Gastroesophageal sphincter (tissue), 4 donors: ENCODE measurements at regions not wholly inside any gene's neighbourhood (a gene's known extent, or its start where the extent isn't known, plus 50 kb on each side); places are given as distances from the start of the nearest gene placed in this dataset.

Experiments
- ATAC-seq: fragments of 150-250 bp; one replicate; pipeline ENCODE4 v1.9.1; 2016; ENCODE audit warnings: mild to moderate bottlenecking, moderate library complexity
- H3K27ac ChIP-seq, 4 donors: fragments of 200-600 bp; sonication (generic) in 3 of 4; 1 replicate in 3 of 4; 2 replicates in 1 of 4; pipeline ENCODE4 v1.5.1; 2016 to 2019
- H3K27me3 ChIP-seq: fragments of 200-600 bp; sonication (generic); one replicate; pipeline ENCODE4 v1.5.1; 2019
- H3K36me3 ChIP-seq, 2 donors: fragments of 200-600 bp; sonication (generic); one replicate each; pipeline ENCODE4 v1.5.1; 2019; ENCODE audit warnings: control low read depth in 1 of 2
- H3K4me1 ChIP-seq, 3 donors: fragments of 200-600 bp; sonication (generic); 1 replicate in 2 of 3; 2 replicates in 1 of 3; pipeline ENCODE4 v1.5.1; 2016 to 2019; ENCODE audit warnings: control low read depth in 2 of 3
- H3K4me3 ChIP-seq, 2 donors: fragments of 200-600 bp; sonication (generic); one replicate each; pipeline ENCODE4 v1.5.1; 2019; ENCODE audit warnings: mild to moderate bottlenecking in 1 of 2, moderate library complexity in 1 of 2
- H3K9me3 ChIP-seq, 3 donors: fragments of 200-600 bp; sonication (generic); one replicate each; pipeline ENCODE4 v1.5.1; 2017 to 2019; ENCODE audit warnings: control low read depth in 2 of 3
- EP300 ChIP-seq: sonication (generic); formaldehyde crosslinking; IDR thresholded peaks from one replicate; pipeline ENCODE4 v1.6.1; 2017; ENCODE audit warnings: antibody characterized with exemption, mild to moderate bottlenecking
- POLR2A ChIP-seq, 2 donors: fragments of 450-650 bp; IDR thresholded peaks; one replicate each; pipeline ENCODE4 v1.6.1; 2017; ENCODE audit warnings: antibody characterized with exemption in 2 of 2, mild to moderate bottlenecking in 2 of 2, moderate library complexity in 1 of 2
- POLR2AphosphoS5 ChIP-seq: sonication (generic); formaldehyde crosslinking; IDR thresholded peaks from one replicate; pipeline ENCODE4 v1.6.1; 2017; ENCODE audit warnings: antibody characterized with exemption
- WGBS, 2 donors: methylation state at CpG; one replicate each; pipeline ENCODE4 v1.1.5; 2018; ENCODE audit warnings: low coverage in 1 of 2; 5-methylcytosine and 5-hydroxymethylcytosine counted together
- TF ChIP-seq, protein P1 (sequence below), 4 experiments: fragments of 200-600 bp in 2 of 4; fragments of 450-650 bp in 2 of 4; sonication (generic) in 1 of 4; IDR thresholded peaks; one replicate each; pipeline ENCODE4 v1.5.1; 2017 to 2019; ENCODE audit warnings: antibody characterized with exemption in 4 of 4, mild to moderate bottlenecking in 2 of 4, moderate library complexity in 2 of 4

- TF ChIP-seq POLR2AphosphoS5 (no peak), EP300 (no peak), POLR2A (IDR thresholded peaks at IDR 0.05) (no peak)
- TF ChIP-seq, protein P1, sequence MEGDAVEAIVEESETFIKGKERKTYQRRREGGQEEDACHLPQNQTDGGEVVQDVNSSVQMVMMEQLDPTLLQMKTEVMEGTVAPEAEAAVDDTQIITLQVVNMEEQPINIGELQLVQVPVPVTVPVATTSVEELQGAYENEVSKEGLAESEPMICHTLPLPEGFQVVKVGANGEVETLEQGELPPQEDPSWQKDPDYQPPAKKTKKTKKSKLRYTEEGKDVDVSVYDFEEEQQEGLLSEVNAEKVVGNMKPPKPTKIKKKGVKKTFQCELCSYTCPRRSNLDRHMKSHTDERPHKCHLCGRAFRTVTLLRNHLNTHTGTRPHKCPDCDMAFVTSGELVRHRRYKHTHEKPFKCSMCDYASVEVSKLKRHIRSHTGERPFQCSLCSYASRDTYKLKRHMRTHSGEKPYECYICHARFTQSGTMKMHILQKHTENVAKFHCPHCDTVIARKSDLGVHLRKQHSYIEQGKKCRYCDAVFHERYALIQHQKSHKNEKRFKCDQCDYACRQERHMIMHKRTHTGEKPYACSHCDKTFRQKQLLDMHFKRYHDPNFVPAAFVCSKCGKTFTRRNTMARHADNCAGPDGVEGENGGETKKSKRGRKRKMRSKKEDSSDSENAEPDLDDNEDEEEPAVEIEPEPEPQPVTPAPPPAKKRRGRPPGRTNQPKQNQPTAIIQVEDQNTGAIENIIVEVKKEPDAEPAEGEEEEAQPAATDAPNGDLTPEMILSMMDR (IDR thresholded peaks at IDR 0.05) = no peak
- Histone ChIP-seq H3K4me3 (no peak overlapping the region), H3K27ac (no peak overlapping the region), H3K4me1 (peaks cover 0 to 69% (median 2%) of the 10 kb centered on the region in 3 donors), H3K27me3 (no peaks in the 10 kb centered on the region), H3K9me3 (no peaks in the 10 kb centered on the region), H3K36me3 (no peaks in the 10 kb centered on the region)
- ATAC-seq = no peak
Observed at GRCh38 chr18:34600158-34600557, 109.9 kb upstream of the DTNA start.

DNA sequence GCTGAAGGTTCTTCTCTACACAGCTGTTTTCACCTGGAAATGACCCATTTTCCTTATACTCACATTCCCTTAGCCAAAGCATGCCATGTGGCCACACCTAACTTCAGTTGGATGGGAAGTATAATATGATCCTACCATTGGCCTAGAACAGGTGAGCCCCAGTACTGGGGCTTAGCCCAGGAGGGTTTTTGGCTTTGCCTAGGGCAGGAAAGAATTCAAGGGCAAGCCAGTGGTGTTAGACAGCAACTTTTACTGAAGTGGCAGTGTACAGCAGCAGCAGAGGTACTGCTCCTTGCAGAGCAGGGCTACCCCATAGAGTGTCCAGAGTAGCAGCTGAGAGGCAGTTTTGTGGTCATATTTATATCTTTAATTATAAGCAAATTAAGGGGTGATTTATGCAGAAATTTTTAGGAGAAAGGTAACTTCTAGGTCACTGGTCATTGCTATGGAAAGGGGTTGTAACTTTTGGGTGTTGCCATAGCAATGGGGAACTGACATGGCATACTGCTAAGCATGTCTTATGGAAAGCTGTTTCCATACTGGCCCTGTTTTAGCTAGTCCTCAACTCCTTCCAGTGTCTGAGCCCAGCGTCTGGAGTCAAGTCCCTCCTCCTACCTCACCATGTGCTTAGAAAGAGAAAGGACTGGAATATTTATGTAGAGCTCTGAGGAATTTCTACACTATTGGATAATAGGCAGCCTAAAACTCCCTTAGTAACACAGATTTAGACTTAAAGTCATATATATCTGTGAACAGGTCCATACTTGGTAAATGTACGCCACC is 109.0 kb upstream of the DTNA start:
- no peak overlapping the region for H3K4me3 ChIP-seq
- H3K27me3 ChIP-seq = no peaks in the 10 kb centered on the region
- WGBS, 2 donors = 47 to 63% methylated on average over 2 of the region's 2 CpGs
- H3K9me3 ChIP-seq = no peaks in the 10 kb centered on the region
- peak overlapping the region in 1 of 4 donors; percentile 25 for H3K27ac ChIP-seq
- H3K4me1 ChIP-seq = peaks cover 0 to 70% (median 2%) of the 10 kb centered on the region in 3 donors
- TF ChIP-seq POLR2AphosphoS5 (no peak), EP300 (no peak), POLR2A (IDR thresholded peaks at IDR 0.05) (no peak)
- TF ChIP-seq, protein P1 (IDR thresholded peaks at IDR 0.05) = no peak
- no peaks in the 10 kb centered on the region for H3K36me3 ChIP-seq
- ATAC-seq = no peak

- Histone ChIP-seq H3K4me1 (peaks cover 0 to 66% (median 5%) of the 10 kb centered on the region in 3 donors), H3K9me3 (no peaks in the 10 kb centered on the region), H3K27me3 (no peaks in the 10 kb centered on the region), H3K36me3 (no peaks in the 10 kb centered on the region), H3K27ac (no peak overlapping the region), H3K4me3 (no peak overlapping the region)
- 45 to 47% methylated on average over 2 of the region's 2 CpGs for WGBS, 2 donors
- TF ChIP-seq, protein P1 (IDR thresholded peaks at IDR 0.05) = no peak
- TF ChIP-seq POLR2A (IDR thresholded peaks at IDR 0.05) (no peak), EP300 (no peak), POLR2AphosphoS5 (no peak)
- no peak for ATAC-seq
Observed at GRCh38 chr18:34604591-34604990, 105.5 kb upstream of the DTNA start.

- Histone ChIP-seq H3K9me3 (no peaks in the 10 kb centered on the region), H3K27ac (no peak overlapping the region), H3K4me1 (peaks cover 0 to 43% (median 3%) of the 10 kb centered on the region in 3 donors), H3K27me3 (no peaks in the 10 kb centered on the region), H3K4me3 (no peak overlapping the region), H3K36me3 (no peaks in the 10 kb centered on the region)
- WGBS, 2 donors = 76 to 85% methylated on average over 3 of the region's 3 CpGs
- no peak for ATAC-seq
- no peak for TF ChIP-seq EP300
- TF ChIP-seq, protein P1 (IDR thresholded peaks at IDR 0.05) = no peak
- TF ChIP-seq POLR2AphosphoS5 = no peak
- TF ChIP-seq POLR2A (IDR thresholded peaks at IDR 0.05) = no peak
Observed at GRCh38 chr18:34606851-34607250, 103.2 kb upstream of the DTNA start.

GRCh38 chr18:34608064-34608463 is 102.0 kb upstream of the DTNA start:
- Histone ChIP-seq H3K36me3 (no peaks in the 10 kb centered on the region), H3K27me3 (no peaks in the 10 kb centered on the region), H3K27ac (no peak overlapping the region), H3K4me1 (peaks cover 0 to 43% (median 3%) of the 10 kb centered on the region in 3 donors), H3K9me3 (no peaks in the 10 kb centered on the region), H3K4me3 (no peak overlapping the region)
- WGBS, 2 donors = 55 to 56% methylated on average over 2 of the region's 2 CpGs
- TF ChIP-seq POLR2A (IDR thresholded peaks at IDR 0.05) = no peak
- TF ChIP-seq, protein P1 (IDR thresholded peaks at IDR 0.05) = no peak
- no peak for TF ChIP-seq EP300
- no peak for TF ChIP-seq POLR2AphosphoS5
- no peak for ATAC-seq
